Coronary artery (tissue), 2 donors: ENCODE measurements at regions not wholly inside any gene's neighbourhood (a gene's known extent, or its start where the extent isn't known, plus 50 kb on each side); places are given as distances from the start of the nearest gene placed in this dataset.
"Not testable (repeated sequence)": the region's sequence is repeated elsewhere in the genome, so short reads cannot be mapped to it uniquely, and the experiment has no call there.

Source experiments
- DNase-seq: peaks from one replicate; pipeline ENCODE4 v3.0.0-alpha.2; 2017; ENCODE audit warnings: low spot score
- H3K27ac ChIP-seq, 2 donors: fragments of 200-600 bp; sonication (generic); one replicate each; pipeline ENCODE4 v1.5.1; 2016 to 2019
- H3K4me3 ChIP-seq: fragments of 200-600 bp; sonication (generic); 2 replicates; pipeline ENCODE4 v1.5.1; 2016; ENCODE audit warnings: mild to moderate bottlenecking, moderate library complexity
- CTCF ChIP-seq: fragments of 200-600 bp; sonication (generic); IDR thresholded peaks from one replicate; pipeline ENCODE4 v1.5.1; 2019; ENCODE audit warnings: antibody characterized with exemption

GRCh38 chr3:139136469-139137202 lies 91.9 kb upstream of the PRR23C start:
- no peak for DNase-seq
- Histone ChIP-seq H3K27ac (no peak overlapping the region), H3K4me3 (no peak overlapping the region)
- no peak for TF ChIP-seq CTCF

GRCh38 chr3:139140553-139140952 lies 95.9 kb upstream of the PRR23C start:
- no peak overlapping the region for H3K4me3 ChIP-seq
- DNase-seq = no peak
- TF ChIP-seq CTCF = no peak
- H3K27ac ChIP-seq = no peak overlapping the region

- not testable (repeated sequence) for H3K27ac ChIP-seq, DNase-seq, H3K4me3 ChIP-seq
Observed at GRCh38 chr3:139145980-139146379, 101.3 kb upstream of the PRR23C start.

- DNase-seq = no peak
- H3K4me3 ChIP-seq = no peak overlapping the region
- H3K27ac ChIP-seq = no peak overlapping the region
- TF ChIP-seq CTCF = no peak
Observed at GRCh38 chr3:139151530-139151929, 106.8 kb upstream of the PRR23C start.

GRCh38 chr3:139153434-139153833 lies 108.7 kb upstream of the PRR23C start:
- DNase-seq, H3K27ac ChIP-seq, H3K4me3 ChIP-seq: not testable (repeated sequence)

- DNase-seq = no peak
- Histone ChIP-seq H3K4me3 (no peak overlapping the region), H3K27ac (no peak overlapping the region)
- no peak for TF ChIP-seq CTCF
Observed at GRCh38 chr3:139157161-139157932, 112.7 kb upstream of the PRR23C start.

- TF ChIP-seq CTCF = no peak
- Histone ChIP-seq H3K4me3 (no peak overlapping the region), H3K27ac (no peak overlapping the region)
- no peak for DNase-seq
Observed at GRCh38 chr3:139159356-139159755, 114.7 kb upstream of the PRR23C start.
